LNCAP (cell line): ENCODE measurements at regions not wholly inside any gene's neighbourhood (a gene's known extent, or its start where the extent isn't known, plus 50 kb on each side); places are given as distances from the start of the nearest gene placed in this dataset.

Source experiments
- TF ChIP-seq, protein P1 (sequence below): fragments of 450-650 bp; IDR thresholded peaks from 2 replicates; pipeline ENCODE4 v1.5.1; 2017; ENCODE audit warnings: mild to moderate bottlenecking

DNA sequence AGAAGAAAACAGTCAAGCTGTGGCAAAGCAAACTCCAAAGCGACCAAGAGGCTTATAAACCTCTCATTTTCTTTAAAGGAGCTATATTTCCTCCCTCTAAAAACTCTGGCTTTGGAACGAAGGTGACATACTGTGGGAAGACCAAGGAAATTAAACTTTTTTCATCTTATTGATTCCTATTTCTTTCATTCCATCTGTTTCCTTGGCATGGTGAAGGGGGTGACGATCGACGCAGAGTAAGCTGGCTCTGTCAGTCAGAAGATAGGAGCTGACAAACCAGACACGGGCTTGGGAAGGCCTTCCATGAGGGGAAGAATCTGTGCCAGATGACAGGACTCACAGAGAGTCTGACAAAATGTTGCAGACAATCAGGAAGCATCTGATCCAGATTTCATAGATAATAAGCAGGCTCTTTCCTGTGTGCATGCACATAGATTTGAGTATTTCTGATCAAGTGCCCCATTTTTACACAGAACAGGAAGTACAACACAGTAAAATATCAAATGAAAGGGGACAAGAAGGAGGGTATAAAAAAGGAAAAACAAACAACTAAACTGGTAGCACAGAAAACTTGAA lies 261.7 kb downstream of the SATB2 start:
- TF ChIP-seq, protein P1, sequence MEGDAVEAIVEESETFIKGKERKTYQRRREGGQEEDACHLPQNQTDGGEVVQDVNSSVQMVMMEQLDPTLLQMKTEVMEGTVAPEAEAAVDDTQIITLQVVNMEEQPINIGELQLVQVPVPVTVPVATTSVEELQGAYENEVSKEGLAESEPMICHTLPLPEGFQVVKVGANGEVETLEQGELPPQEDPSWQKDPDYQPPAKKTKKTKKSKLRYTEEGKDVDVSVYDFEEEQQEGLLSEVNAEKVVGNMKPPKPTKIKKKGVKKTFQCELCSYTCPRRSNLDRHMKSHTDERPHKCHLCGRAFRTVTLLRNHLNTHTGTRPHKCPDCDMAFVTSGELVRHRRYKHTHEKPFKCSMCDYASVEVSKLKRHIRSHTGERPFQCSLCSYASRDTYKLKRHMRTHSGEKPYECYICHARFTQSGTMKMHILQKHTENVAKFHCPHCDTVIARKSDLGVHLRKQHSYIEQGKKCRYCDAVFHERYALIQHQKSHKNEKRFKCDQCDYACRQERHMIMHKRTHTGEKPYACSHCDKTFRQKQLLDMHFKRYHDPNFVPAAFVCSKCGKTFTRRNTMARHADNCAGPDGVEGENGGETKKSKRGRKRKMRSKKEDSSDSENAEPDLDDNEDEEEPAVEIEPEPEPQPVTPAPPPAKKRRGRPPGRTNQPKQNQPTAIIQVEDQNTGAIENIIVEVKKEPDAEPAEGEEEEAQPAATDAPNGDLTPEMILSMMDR: no peak

DNA sequence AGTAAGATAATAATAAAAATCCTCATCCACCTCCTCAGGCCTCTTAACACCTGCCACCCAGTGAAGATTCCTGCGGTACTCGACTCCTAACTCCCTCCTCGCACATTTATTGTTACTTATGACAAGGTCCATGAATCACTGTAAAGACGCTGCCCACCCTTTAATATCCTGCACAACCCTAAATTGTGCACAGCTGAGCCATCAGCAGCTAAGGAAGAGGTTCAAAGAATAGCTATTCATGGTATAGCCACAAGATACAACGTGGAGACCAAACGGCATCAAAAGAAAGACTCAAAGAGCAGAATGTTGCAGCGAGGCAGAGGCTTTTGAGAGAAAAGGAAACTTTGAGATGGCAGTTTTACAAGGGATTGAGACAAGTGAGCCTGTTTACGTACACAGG lies 266.3 kb downstream of the SATB2 start:
- TF ChIP-seq, protein P1: no peak

GRCh38 chr2:199189229-199189628 lies 268.5 kb downstream of the SATB2 start:
- TF ChIP-seq, protein P1: no peak

- TF ChIP-seq, protein P1: no peak
Measured at GRCh38 chr2:199186301-199186751, 271.4 kb downstream of the SATB2 start.

DNA sequence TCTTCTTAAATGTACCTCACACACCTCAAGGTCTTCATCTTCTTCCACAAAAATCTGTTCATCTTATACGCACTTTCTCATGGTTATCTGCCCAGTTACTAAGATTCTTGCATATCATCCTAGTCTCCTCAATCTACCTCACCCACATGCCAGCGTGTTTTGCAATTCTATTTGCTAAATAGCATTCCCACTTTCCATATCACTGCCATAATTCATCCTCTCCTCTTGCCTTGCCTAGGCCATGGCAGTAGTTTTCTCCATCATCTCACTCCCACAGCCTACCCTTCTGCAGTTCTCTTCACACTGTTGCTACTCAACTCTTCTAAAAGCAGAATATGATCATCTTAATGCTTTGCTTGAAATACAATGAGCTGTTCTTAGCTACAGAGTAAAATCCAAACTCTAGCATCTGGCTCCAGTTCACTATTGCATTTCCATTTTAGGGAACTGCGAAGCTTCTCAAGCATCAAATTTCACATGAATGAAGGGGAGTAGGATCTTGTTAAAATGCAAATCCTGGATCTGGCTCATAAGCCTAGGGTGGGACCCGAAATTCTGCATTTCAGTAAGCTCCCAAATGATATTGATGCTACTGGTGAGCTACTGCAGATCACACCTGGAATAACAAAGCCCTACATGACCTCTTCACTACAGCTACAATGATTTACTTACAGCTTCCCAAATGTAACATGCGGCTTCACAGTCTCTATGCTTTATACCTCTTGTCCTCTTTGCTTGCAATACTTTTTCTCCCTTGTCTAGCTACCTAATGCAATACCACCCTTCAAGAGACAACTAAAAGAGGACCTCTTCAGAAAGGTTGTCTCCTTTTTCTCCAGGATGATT lies 293.9 kb downstream of the SATB2 start:
- TF ChIP-seq, protein P1: no peak

DNA sequence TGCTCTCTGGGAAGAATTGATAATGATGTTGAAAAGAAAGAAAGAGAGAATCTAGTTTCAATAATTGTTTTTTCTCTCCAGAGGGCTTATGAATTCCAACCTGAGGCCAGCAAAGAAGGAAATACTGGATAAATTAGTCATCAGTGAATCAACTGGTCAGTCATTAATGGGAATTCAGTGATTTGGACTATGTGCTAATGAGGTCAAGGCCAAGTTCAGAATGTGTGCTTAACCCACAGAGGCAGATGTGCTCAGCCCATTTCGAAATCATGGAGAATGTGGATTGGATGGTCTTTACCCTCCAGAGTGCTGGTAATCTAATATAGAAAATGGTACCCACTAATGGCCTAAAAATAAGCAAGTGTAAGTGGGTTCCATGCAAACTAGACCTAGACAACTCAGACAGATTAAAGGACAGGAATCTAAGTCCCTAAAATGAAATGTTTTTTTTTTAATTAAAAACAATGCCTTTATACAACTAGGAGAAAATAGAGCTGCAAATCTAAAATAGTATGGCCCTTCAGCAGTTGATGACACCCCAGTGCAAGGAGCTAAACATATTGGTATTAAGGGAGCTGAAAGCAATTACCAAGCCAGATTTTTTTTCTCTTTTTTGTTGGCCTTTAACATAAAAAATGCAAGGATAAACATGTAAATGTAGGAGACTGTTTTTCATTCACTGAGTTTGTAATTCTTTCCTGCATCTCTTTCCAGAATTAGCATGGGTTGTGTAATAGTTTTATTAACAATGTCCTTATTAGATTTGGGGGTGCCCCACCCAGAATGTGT lies 296.9 kb downstream of the SATB2 start:
- TF ChIP-seq, protein P1: no peak

DNA sequence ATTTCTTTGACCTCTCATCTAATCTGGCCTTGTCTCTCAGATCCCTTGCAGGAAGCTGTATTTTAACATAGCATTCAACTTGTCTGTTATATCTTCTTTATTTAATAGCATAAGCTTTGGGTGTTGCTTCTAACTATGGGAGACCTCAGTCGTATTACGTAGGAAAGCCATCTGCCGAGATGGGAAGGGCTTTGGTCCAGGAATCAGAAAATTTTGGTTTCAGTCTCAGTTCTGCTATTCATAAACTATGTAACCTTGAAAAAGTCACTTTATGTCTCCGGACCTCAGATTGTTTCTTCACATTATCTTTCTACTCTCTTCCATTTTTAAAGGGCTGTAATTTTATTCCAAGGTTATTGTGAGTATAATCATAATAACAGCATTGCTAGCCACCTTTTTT lies 297.7 kb downstream of the SATB2 start:
- TF ChIP-seq, protein P1: no peak
